GM12878 (cell line): ENCODE measurements at regions not wholly inside any gene's neighbourhood (a gene's known extent, or its start where the extent isn't known, plus 50 kb on each side); places are given as distances from the start of the nearest gene placed in this dataset.
"Not testable (repeated sequence)": the region's sequence is repeated elsewhere in the genome, so short reads cannot be mapped to it uniquely, and the experiment has no call there.

Source experiments
- CEBPB ChIP-seq, 2 experiments: fragments of 150-350 bp in 1 of 2; IDR thresholded peaks; 2 replicates each; pipeline ENCODE4 v1.6.1; 2012 to 2014; ENCODE audit warnings: low read depth in 2 of 2, low read length in 2 of 2, borderline replicate concordance in 1 of 2, inconsistent platforms in 1 of 2
- CHD2 ChIP-seq: IDR thresholded peaks from 2 replicates; pipeline ENCODE4 v1.6.1; 2011; ENCODE audit warnings: low read depth, low read length, improper control_type of control experiment, borderline replicate concordance
- CREB1 ChIP-seq: IDR thresholded peaks from 2 replicates; pipeline ENCODE4 v1.6.1; 2012; ENCODE audit warnings: low read depth, mild to moderate bottlenecking, inconsistent platforms
- FOXK2 ChIP-seq: fragments of 450-650 bp; IDR thresholded peaks from 2 replicates; pipeline ENCODE4 v1.6.1; 2017; ENCODE audit warnings: mild to moderate bottlenecking, moderate library complexity
- HDAC2 ChIP-seq: fragments of 200-600 bp; sonication (generic); IDR thresholded peaks from 2 replicates; pipeline ENCODE4 v1.6.1; 2017
- JUNB ChIP-seq: IDR thresholded peaks from 2 replicates; pipeline ENCODE4 v1.6.1; 2016; ENCODE audit warnings: antibody characterized with exemption, mild to moderate bottlenecking
- SIN3A ChIP-seq: IDR thresholded peaks from 2 replicates; pipeline ENCODE4 v1.6.1; 2012; ENCODE audit warnings: low read depth, low read length, improper control_type of control experiment
- SUZ12 ChIP-seq: fragments of 200-600 bp; sonication (generic); IDR thresholded peaks from one replicate; pipeline ENCODE4 v1.6.1; 2018; ENCODE audit warnings: antibody characterized with exemption, mild to moderate bottlenecking; ENCODE audit not compliant: unreplicated experiment
- TF ChIP-seq, protein P1 (sequence below): IDR thresholded peaks from 2 replicates; pipeline ENCODE4 v1.6.1; 2012; ENCODE audit warnings: low read depth, low read length, improper control_type of control experiment
- TF ChIP-seq, protein P2 (sequence below), 3 experiments: IDR thresholded peaks in 2 of 3; conservative IDR thresholded peaks in 1 of 3; 2 replicates each; pipeline ENCODE4 v1.5.1; 2011; ENCODE audit warnings: low read depth in 3 of 3, low read length in 3 of 3, mild to moderate bottlenecking in 3 of 3, control low read depth in 2 of 3, moderate library complexity in 2 of 3, inconsistent platforms in 1 of 3, mixed read lengths in 1 of 3; ENCODE audit not compliant: control insufficient read depth in 2 of 3, insufficient read depth in 1 of 3; ENCODE audit errors: extremely low read depth in 1 of 3

DNA sequence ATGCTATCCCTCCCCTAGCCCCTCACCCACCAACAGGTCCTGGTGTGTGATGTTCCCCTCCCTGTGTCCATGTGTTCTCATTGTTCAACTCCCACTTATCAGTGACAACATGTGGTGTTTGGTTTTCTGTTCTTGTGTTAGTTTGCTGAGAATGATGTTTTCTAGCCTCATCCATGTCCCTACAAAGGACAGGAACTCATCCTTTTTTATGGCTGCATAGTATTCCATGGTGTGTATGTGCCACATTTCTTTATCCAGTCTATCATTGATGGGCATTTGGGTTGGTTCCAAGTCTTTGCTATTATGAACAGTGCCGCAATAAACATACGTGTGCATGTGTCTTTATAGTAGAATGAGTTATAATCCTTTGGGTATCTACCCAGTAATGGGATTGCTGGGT, 120.4 kb upstream of the PODXL start:
- TF ChIP-seq JUNB; FOXK2; SIN3A; SUZ12; CHD2; CREB1; HDAC2; CEBPB (IDR thresholded peaks at IDR 0.05; ENCODE audit: borderline replicate concordance in 1 of 2, low read depth in 2 of 2, low read length in 2 of 2): not testable (repeated sequence)
- TF ChIP-seq, protein P1, sequence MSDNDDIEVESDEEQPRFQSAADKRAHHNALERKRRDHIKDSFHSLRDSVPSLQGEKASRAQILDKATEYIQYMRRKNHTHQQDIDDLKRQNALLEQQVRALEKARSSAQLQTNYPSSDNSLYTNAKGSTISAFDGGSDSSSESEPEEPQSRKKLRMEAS = not testable (repeated sequence)
- TF ChIP-seq, protein P2, sequence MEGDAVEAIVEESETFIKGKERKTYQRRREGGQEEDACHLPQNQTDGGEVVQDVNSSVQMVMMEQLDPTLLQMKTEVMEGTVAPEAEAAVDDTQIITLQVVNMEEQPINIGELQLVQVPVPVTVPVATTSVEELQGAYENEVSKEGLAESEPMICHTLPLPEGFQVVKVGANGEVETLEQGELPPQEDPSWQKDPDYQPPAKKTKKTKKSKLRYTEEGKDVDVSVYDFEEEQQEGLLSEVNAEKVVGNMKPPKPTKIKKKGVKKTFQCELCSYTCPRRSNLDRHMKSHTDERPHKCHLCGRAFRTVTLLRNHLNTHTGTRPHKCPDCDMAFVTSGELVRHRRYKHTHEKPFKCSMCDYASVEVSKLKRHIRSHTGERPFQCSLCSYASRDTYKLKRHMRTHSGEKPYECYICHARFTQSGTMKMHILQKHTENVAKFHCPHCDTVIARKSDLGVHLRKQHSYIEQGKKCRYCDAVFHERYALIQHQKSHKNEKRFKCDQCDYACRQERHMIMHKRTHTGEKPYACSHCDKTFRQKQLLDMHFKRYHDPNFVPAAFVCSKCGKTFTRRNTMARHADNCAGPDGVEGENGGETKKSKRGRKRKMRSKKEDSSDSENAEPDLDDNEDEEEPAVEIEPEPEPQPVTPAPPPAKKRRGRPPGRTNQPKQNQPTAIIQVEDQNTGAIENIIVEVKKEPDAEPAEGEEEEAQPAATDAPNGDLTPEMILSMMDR (IDR thresholded peaks at IDR 0.05 in 2 of 3, conservative IDR thresholded peaks at IDR 0.05 in 1 of 3; ENCODE audit: control insufficient read depth in 2 of 3, extremely low read depth in 1 of 3, insufficient read depth in 1 of 3, low read depth in 3 of 3, low read length in 3 of 3) = not testable (repeated sequence)
